Keratinocyte (primary cell): ENCODE measurements at regions not wholly inside any gene's neighbourhood (a gene's known extent, or its start where the extent isn't known, plus 50 kb on each side); places are given as distances from the start of the nearest gene placed in this dataset.

Source experiments
- DNase-seq: peaks from one replicate; pipeline ENCODE4 v3.0.0-alpha.2; 2011; ENCODE audit warnings: low read depth, missing footprints, low spot score
- FAIRE-seq: peaks from 2 replicates; lab custom pipeline; 2011; peaks lifted over from hg19 to GRCh38; lab: Jason Lieb, UNC
- H2AFZ ChIP-seq: 2 replicates; pipeline ENCODE4 v1.6.0; 2012; ENCODE audit warnings: low read length, control low read depth, inconsistent platforms; ENCODE audit not compliant: control insufficient read depth
- H3K27ac ChIP-seq: 2 replicates; pipeline ENCODE4 v1.5.1; 2011; ENCODE audit warnings: low read length; ENCODE audit not compliant: control insufficient read depth, insufficient read depth
- H3K27me3 ChIP-seq: 3 replicates; pipeline ENCODE4 v1.6.0; 2011; ENCODE audit warnings: low read length; ENCODE audit not compliant: control insufficient read depth, insufficient read depth; ENCODE audit errors: extremely low read depth
- H3K36me3 ChIP-seq, 2 experiments: 2 replicates in 1 of 2; 3 replicates in 1 of 2; pipeline ENCODE4 v1.5.1; 2011; ENCODE audit warnings: low read length in 2 of 2, mild to moderate bottlenecking in 1 of 2; ENCODE audit not compliant: control insufficient read depth in 2 of 2, insufficient read depth in 2 of 2; ENCODE audit errors: extremely low read depth in 1 of 2
- H3K4me1 ChIP-seq: 3 replicates; pipeline ENCODE4 v1.5.1; 2011; ENCODE audit warnings: low read length; ENCODE audit not compliant: control insufficient read depth, insufficient read depth; ENCODE audit errors: extremely low read depth
- H3K4me2 ChIP-seq: 3 replicates; pipeline ENCODE4 v1.6.0; 2011; ENCODE audit warnings: low read depth, low read length; ENCODE audit not compliant: control insufficient read depth, insufficient read depth; ENCODE audit errors: extremely low read depth
- H3K4me3 ChIP-seq, 3 experiments: fragments of 200-600 bp in 1 of 3; sonication (generic) in 1 of 3; 2 replicates in 2 of 3; 3 replicates in 1 of 3; pipeline ENCODE4 v1.5.1; 2011 to 2016; ENCODE audit warnings: low read length in 3 of 3, mild to moderate bottlenecking in 3 of 3, control low read depth in 2 of 3, inconsistent platforms in 1 of 3, low read depth in 1 of 3, mixed read lengths in 1 of 3, mixed run types in 1 of 3, moderate library complexity in 1 of 3; ENCODE audit not compliant: control insufficient read depth in 2 of 3, insufficient read depth in 2 of 3; ENCODE audit errors: extremely low read depth in 1 of 3
- H3K79me2 ChIP-seq: 2 replicates; pipeline ENCODE4 v1.6.0; 2012; ENCODE audit warnings: low read length; ENCODE audit not compliant: control insufficient read depth, insufficient read depth
- H3K9ac ChIP-seq: 3 replicates; pipeline ENCODE4 v1.6.0; 2011; ENCODE audit warnings: low read length; ENCODE audit not compliant: control insufficient read depth, insufficient read depth; ENCODE audit errors: extremely low read depth
- H3K9me1 ChIP-seq: 3 replicates; pipeline ENCODE4 v1.6.0; 2011; ENCODE audit warnings: low read length; ENCODE audit not compliant: control insufficient read depth, insufficient read depth; ENCODE audit errors: extremely low read depth
- H3K9me3 ChIP-seq: 2 replicates; pipeline ENCODE4 v1.5.1; 2012; ENCODE audit warnings: low read depth, low read length; ENCODE audit not compliant: control insufficient read depth
- H4K20me1 ChIP-seq: 3 replicates; pipeline ENCODE4 v1.6.0; 2011; ENCODE audit warnings: low read length; ENCODE audit not compliant: control insufficient read depth, insufficient read depth; ENCODE audit errors: extremely low read depth
- EZH2 ChIP-seq: IDR thresholded peaks from one replicate; pipeline ENCODE4 v1.6.1; 2012; ENCODE audit warnings: inconsistent platforms, mild to moderate bottlenecking, low read length, moderate library complexity
- dilution Hi-C: fragments of 300-500 bp; cut with MboI; formaldehyde crosslinking; loops from one replicate; pipeline ENCODE4 v1.7.0; 2020; ENCODE audit warnings: low sequenced_read_pairs; ENCODE audit not compliant: extremely low pct_ligation_motif_present
- TF ChIP-seq, protein P1 (sequence below), 3 experiments: IDR thresholded peaks in 1 of 3; conservative IDR thresholded peaks in 1 of 3; optimal IDR thresholded peaks in 1 of 3; 2 replicates in 2 of 3; 3 replicates in 1 of 3; pipeline versions ENCODE3 to v1.5.1; 2011; ENCODE audit warnings: low read length in 3 of 3, mild to moderate bottlenecking in 3 of 3, moderate library complexity in 2 of 3, control low read depth in 1 of 3, inconsistent platforms in 1 of 3; ENCODE audit not compliant: insufficient read depth in 2 of 3; ENCODE audit errors: extremely low read depth in 1 of 3

DNA sequence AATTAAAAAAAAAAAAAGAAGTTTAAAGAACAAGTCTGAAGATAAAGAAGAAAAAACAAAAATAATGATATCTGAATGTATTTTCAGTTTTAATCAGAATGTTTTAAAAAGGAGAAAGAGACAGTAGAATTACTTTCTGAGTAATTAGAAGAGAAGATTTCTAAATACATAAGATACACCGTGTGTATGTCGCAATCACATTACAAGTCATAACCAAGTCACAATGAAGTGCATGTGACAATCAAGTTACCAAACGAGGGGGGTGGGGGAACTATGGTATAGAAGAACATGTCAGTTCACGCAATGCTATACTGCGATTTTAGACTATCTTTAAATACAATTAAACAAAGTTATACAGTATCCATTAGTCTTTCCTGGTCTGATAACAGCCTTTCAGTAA lies 1464.1 kb upstream of the FLRT2 start:
- dilution Hi-C loops: no loop called here
- H3K9me3 ChIP-seq: no peaks in the 10 kb centered on the region
- no peak overlapping the region for H3K4me2 ChIP-seq
- no peaks in the 10 kb centered on the region for H3K36me3 ChIP-seq
- no peaks in the 10 kb centered on the region for H3K27me3 ChIP-seq
- TF ChIP-seq, protein P1, sequence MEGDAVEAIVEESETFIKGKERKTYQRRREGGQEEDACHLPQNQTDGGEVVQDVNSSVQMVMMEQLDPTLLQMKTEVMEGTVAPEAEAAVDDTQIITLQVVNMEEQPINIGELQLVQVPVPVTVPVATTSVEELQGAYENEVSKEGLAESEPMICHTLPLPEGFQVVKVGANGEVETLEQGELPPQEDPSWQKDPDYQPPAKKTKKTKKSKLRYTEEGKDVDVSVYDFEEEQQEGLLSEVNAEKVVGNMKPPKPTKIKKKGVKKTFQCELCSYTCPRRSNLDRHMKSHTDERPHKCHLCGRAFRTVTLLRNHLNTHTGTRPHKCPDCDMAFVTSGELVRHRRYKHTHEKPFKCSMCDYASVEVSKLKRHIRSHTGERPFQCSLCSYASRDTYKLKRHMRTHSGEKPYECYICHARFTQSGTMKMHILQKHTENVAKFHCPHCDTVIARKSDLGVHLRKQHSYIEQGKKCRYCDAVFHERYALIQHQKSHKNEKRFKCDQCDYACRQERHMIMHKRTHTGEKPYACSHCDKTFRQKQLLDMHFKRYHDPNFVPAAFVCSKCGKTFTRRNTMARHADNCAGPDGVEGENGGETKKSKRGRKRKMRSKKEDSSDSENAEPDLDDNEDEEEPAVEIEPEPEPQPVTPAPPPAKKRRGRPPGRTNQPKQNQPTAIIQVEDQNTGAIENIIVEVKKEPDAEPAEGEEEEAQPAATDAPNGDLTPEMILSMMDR (optimal IDR thresholded peaks at IDR 0.05 in 1 of 3, IDR thresholded peaks at IDR 0.05 in 1 of 3, conservative IDR thresholded peaks at IDR 0.05 in 1 of 3; ENCODE audit: extremely low read depth in 1 of 3, insufficient read depth in 2 of 3, low read length in 3 of 3): no peak
- TF ChIP-seq EZH2: no peak
- H4K20me1 ChIP-seq: no peaks in the 10 kb centered on the region
- no peaks in the 10 kb centered on the region for H3K9me1 ChIP-seq
- no peak overlapping the region for H3K4me3 ChIP-seq
- H3K79me2 ChIP-seq: no peaks in the 10 kb centered on the region
- H2AFZ ChIP-seq: no peak overlapping the region
- H3K4me1 ChIP-seq: no peaks in the 10 kb centered on the region
- DNase-seq (no peak), FAIRE-seq (no peak)
- H3K27ac ChIP-seq: no peak overlapping the region
- no peak overlapping the region for H3K9ac ChIP-seq

DNA sequence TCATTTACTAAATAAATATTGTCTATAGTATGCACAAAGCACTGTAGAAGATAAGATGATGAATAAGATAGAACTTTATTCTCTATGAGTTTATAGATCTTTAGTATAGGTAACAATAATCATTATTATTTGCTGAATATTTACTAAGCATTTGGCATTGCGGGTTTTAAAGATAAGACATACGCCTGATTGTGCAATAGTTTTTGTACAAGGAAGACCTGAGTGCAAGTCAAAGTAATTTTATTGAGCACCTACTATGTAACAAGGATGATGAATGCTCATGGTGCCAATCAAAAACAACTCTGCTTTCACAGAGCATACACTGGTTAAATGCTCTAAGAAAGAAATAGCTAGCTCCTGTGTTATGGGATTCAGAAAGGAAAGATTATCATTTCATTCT lies 1461.7 kb upstream of the FLRT2 start:
- Histone ChIP-seq H3K9ac (no peak overlapping the region), H3K27ac (no peak overlapping the region), H4K20me1 (no peaks in the 10 kb centered on the region), H3K4me2 (no peak overlapping the region), H3K27me3 (no peaks in the 10 kb centered on the region), H3K36me3 (no peaks in the 10 kb centered on the region), H3K9me1 (no peaks in the 10 kb centered on the region), H3K4me1 (no peaks in the 10 kb centered on the region), H3K79me2 (no peaks in the 10 kb centered on the region), H3K9me3 (no peaks in the 10 kb centered on the region), H3K4me3 (no peak overlapping the region), H2AFZ (no peak overlapping the region)
- TF ChIP-seq EZH2: no peak
- TF ChIP-seq, protein P1 (optimal IDR thresholded peaks at IDR 0.05 in 1 of 3, IDR thresholded peaks at IDR 0.05 in 1 of 3, conservative IDR thresholded peaks at IDR 0.05 in 1 of 3; ENCODE audit: extremely low read depth in 1 of 3, insufficient read depth in 2 of 3, low read length in 3 of 3): no peak
- dilution Hi-C loops: no loop called here
- FAIRE-seq (no peak), DNase-seq (no peak)
